OCI-LY7 (cell line): ENCODE measurements at regions not wholly inside any gene's neighbourhood (a gene's known extent, or its start where the extent isn't known, plus 50 kb on each side); places are given as distances from the start of the nearest gene placed in this dataset.

ENCODE experiments used
- CTCF ChIP-seq: fragments of 200-600 bp; sonication (generic); conservative IDR thresholded peaks from 2 replicates; pipeline ENCODE4 v1.5.1; 2014; ENCODE audit warnings: mild to moderate bottlenecking, antibody characterized with exemption, low read length, moderate library complexity, mixed read lengths
- EZH2phosphoT487 ChIP-seq: fragments of 200-600 bp; sonication (generic); IDR thresholded peaks from 2 replicates; pipeline ENCODE4 v1.6.1; 2018; ENCODE audit warnings: low read depth, borderline replicate concordance, mild to moderate bottlenecking, mixed run types, antibody characterized with exemption, low read length, moderate library complexity, mixed read lengths

GRCh38 chr4:178258603-178259002 lies 816.4 kb upstream of the AGA start:
- no peak for TF ChIP-seq CTCF
- TF ChIP-seq EZH2phosphoT487, result no peak
